Endodermal cell (in vitro differentiated cells): ENCODE measurements at regions not wholly inside any gene's neighbourhood (a gene's known extent, or its start where the extent isn't known, plus 50 kb on each side); places are given as distances from the start of the nearest gene placed in this dataset.

Source experiments
- DNase-seq: peaks from one replicate; pipeline ENCODE4 v3.0.0-alpha.2; 2017
- H3K27ac ChIP-seq: 2 replicates; pipeline ENCODE4 v1.5.1; 2013; ENCODE audit warnings: mild to moderate bottlenecking, low read depth, low read length, moderate library complexity
- H3K27me3 ChIP-seq: 2 replicates; pipeline ENCODE4 v1.6.1; 2013; ENCODE audit warnings: mild to moderate bottlenecking, low read length, moderate library complexity; ENCODE audit not compliant: insufficient read depth, control insufficient read depth, poor library complexity, severe bottlenecking
- H3K36me3 ChIP-seq: 2 replicates; pipeline ENCODE4 v1.7.0; 2013; ENCODE audit warnings: mild to moderate bottlenecking, low read length, moderate library complexity; ENCODE audit not compliant: control insufficient read depth, insufficient read depth
- H3K4me1 ChIP-seq: one replicate; pipeline ENCODE4 v1.7.0; 2013; ENCODE audit warnings: low read length; ENCODE audit not compliant: control insufficient read depth, insufficient read depth
- H3K4me3 ChIP-seq: 2 replicates; pipeline ENCODE4 v1.5.1; 2013; ENCODE audit warnings: mild to moderate bottlenecking, low read length, moderate library complexity
- H3K9ac ChIP-seq: 2 replicates; pipeline ENCODE4 v1.6.1; 2013; ENCODE audit warnings: mild to moderate bottlenecking, low read length, moderate library complexity; ENCODE audit not compliant: poor library complexity, severe bottlenecking; ENCODE audit errors: extremely low read depth
- H3K9me3 ChIP-seq: 2 replicates; pipeline ENCODE4 v1.6.1; 2013; ENCODE audit warnings: mild to moderate bottlenecking, low read length, moderate library complexity; ENCODE audit not compliant: control insufficient read depth
- H3K27ac Mint-ChIP-seq: 2 replicates; pipeline ENCODE4 v1.8.0; 2020; ENCODE audit warnings: mixed read lengths
- H3K27me3 Mint-ChIP-seq: 2 replicates; pipeline ENCODE4 v1.8.0; 2021; ENCODE audit warnings: mild to moderate bottlenecking, mixed read lengths; ENCODE audit not compliant: insufficient read depth
- H3K36me3 Mint-ChIP-seq: 2 replicates; pipeline ENCODE4 v1.8.0; 2020; ENCODE audit warnings: low read depth, mixed read lengths
- H3K4me1 Mint-ChIP-seq: 2 replicates; pipeline ENCODE4 v1.8.0; 2020; ENCODE audit warnings: mixed read lengths
- H3K4me3 Mint-ChIP-seq: 2 replicates; pipeline ENCODE4 v1.8.0; 2020; ENCODE audit warnings: mild to moderate bottlenecking, moderate library complexity, mixed read lengths
- H3K9me3 Mint-ChIP-seq: 2 replicates; pipeline ENCODE4 v1.8.0; 2020; ENCODE audit warnings: mild to moderate bottlenecking, mixed read lengths
- CTCF ChIP-seq: fragments of 200-600 bp; sonication (generic); conservative IDR thresholded peaks from 2 replicates; pipeline ENCODE4 v1.5.0; 2021; ENCODE audit warnings: antibody characterized with exemption, mild to moderate bottlenecking
- WGBS, 2 experiments: methylation state at CpG; one replicate each; pipeline versions ENCODE4 v1.1.5 to v1.1.7; 2013; ENCODE audit warnings: missing lambda C conversion rate in 2 of 2, mixed read lengths in 1 of 2; ENCODE audit not compliant: insufficient coverage in 1 of 2, insufficient read length in 1 of 2; 5-methylcytosine and 5-hydroxymethylcytosine counted together

- TF ChIP-seq CTCF: no peak
- Mint-ChIP-seq H3K4me1 (no peaks in the 10 kb centered on the region), H3K27ac (no peak overlapping the region), H3K9me3 (peaks cover 27% of the 10 kb centered on the region), H3K4me3 (no peak overlapping the region), H3K27me3 (no peaks in the 10 kb centered on the region), H3K36me3 (peaks cover 5% of the 10 kb centered on the region)
- H3K4me1 ChIP-seq: no peaks in the 10 kb centered on the region
- no peak overlapping the region for H3K9ac ChIP-seq
- 82% methylated on average over 1 of the region's 1 CpG; no CpG with 5 or more reads in 1 of the 2 experiments for WGBS, 2 experiments
- H3K4me3 ChIP-seq: no peak overlapping the region
- no peaks in the 10 kb centered on the region for H3K27me3 ChIP-seq
- DNase-seq: no peak
- peaks cover 23% of the 10 kb centered on the region for H3K9me3 ChIP-seq
- no peaks in the 10 kb centered on the region for H3K36me3 ChIP-seq
- no peak overlapping the region for H3K27ac ChIP-seq
These were observed 319.0 kb upstream of the INTU start for GRCh38 chr4:127313767-127314166.

GRCh38 chr4:127327491-127327890, 305.3 kb upstream of the INTU start:
- H3K9me3 Mint-ChIP-seq: peaks cover 24% of the 10 kb centered on the region
- Histone ChIP-seq H3K27ac (no peak overlapping the region), H3K27me3 (no peaks in the 10 kb centered on the region), H3K9ac (no peak overlapping the region), H3K4me1 (peaks cover 2% of the 10 kb centered on the region), H3K9me3 (peaks cover 21% of the 10 kb centered on the region), H3K36me3 (no peaks in the 10 kb centered on the region), H3K4me3 (no peak overlapping the region)
- no peaks in the 10 kb centered on the region for H3K4me1 Mint-ChIP-seq
- H3K4me3 Mint-ChIP-seq: no peak overlapping the region
- no peaks in the 10 kb centered on the region for H3K27me3 Mint-ChIP-seq
- no peak for TF ChIP-seq CTCF
- H3K36me3 Mint-ChIP-seq: no peaks in the 10 kb centered on the region
- no peak overlapping the region for H3K27ac Mint-ChIP-seq
- 55 to 67% methylated on average over 1 to 2 of the region's 2 CpGs for WGBS, 2 experiments
- no peak for DNase-seq

- Histone ChIP-seq H3K4me3 (no peak overlapping the region), H3K4me1 (no peaks in the 10 kb centered on the region), H3K9me3 (no peaks in the 10 kb centered on the region), H3K27me3 (no peaks in the 10 kb centered on the region), H3K9ac (no peak overlapping the region), H3K27ac (no peak overlapping the region), H3K36me3 (no peaks in the 10 kb centered on the region)
- Mint-ChIP-seq H3K4me3 (no peak overlapping the region), H3K36me3 (no peaks in the 10 kb centered on the region), H3K9me3 (no peaks in the 10 kb centered on the region), H3K4me1 (no peaks in the 10 kb centered on the region), H3K27ac (no peak overlapping the region), H3K27me3 (no peaks in the 10 kb centered on the region)
- whole genome bisulfite sequencing, 2 experiments: 75% methylated on average over 1 of the region's 1 CpG; no CpG with 5 or more reads in 1 of the 2 experiments
- no peak for DNase-seq
- no peak for TF ChIP-seq CTCF
These were observed 297.6 kb upstream of the INTU start for GRCh38 chr4:127335073-127335620.
